Body of pancreas (tissue), 4 donors: ENCODE measurements at regions not wholly inside any gene's neighbourhood (a gene's known extent, or its start where the extent isn't known, plus 50 kb on each side); places are given as distances from the start of the nearest gene placed in this dataset.

Experiments
- POLR2A ChIP-seq, 3 donors: fragments of 450-650 bp; IDR thresholded peaks; one replicate each; pipeline ENCODE4 v1.6.1; 2016; ENCODE audit warnings: antibody characterized with exemption in 3 of 3, mild to moderate bottlenecking in 2 of 3
- TF ChIP-seq, protein P1 (sequence below), 7 experiments: fragments of 450-650 bp in 4 of 7; fragments of 200-600 bp in 3 of 7; sonication (generic) in 3 of 7; IDR thresholded peaks; one replicate each; pipeline ENCODE4 v1.5.1; 2016 to 2019; ENCODE audit warnings: antibody characterized with exemption in 7 of 7

DNA sequence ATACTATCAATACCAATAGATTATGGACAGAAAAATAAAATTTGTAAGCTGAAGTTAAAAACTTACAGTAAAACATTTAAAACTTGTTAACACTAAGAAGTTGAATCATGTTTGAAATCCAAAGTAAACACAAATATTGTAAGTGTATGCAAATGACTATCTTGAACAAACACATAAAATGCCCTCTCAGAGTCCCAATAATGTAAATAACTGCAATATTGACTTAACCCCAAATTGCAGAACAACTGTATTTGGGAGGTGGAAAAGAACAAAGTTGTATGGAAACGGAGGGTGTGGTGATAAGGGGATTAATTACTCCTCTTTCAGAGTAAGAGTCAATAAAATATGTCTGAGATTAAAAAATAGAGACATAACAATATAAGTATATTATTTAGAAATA, 140.0 kb upstream of the NOL4 start:
- TF ChIP-seq, protein P1, sequence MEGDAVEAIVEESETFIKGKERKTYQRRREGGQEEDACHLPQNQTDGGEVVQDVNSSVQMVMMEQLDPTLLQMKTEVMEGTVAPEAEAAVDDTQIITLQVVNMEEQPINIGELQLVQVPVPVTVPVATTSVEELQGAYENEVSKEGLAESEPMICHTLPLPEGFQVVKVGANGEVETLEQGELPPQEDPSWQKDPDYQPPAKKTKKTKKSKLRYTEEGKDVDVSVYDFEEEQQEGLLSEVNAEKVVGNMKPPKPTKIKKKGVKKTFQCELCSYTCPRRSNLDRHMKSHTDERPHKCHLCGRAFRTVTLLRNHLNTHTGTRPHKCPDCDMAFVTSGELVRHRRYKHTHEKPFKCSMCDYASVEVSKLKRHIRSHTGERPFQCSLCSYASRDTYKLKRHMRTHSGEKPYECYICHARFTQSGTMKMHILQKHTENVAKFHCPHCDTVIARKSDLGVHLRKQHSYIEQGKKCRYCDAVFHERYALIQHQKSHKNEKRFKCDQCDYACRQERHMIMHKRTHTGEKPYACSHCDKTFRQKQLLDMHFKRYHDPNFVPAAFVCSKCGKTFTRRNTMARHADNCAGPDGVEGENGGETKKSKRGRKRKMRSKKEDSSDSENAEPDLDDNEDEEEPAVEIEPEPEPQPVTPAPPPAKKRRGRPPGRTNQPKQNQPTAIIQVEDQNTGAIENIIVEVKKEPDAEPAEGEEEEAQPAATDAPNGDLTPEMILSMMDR (IDR thresholded peaks at IDR 0.05): no peak
- TF ChIP-seq POLR2A (IDR thresholded peaks at IDR 0.05): no peak
